Gastroesophageal sphincter (tissue), 4 donors: ENCODE measurements at regions not wholly inside any gene's neighbourhood (a gene's known extent, or its start where the extent isn't known, plus 50 kb on each side); places are given as distances from the start of the nearest gene placed in this dataset.

ENCODE experiments used
- ATAC-seq: fragments of 150-250 bp; one replicate; pipeline ENCODE4 v1.9.1; 2016; ENCODE audit warnings: mild to moderate bottlenecking, moderate library complexity
- H3K27ac ChIP-seq, 4 donors: fragments of 200-600 bp; sonication (generic) in 3 of 4; 1 replicate in 3 of 4; 2 replicates in 1 of 4; pipeline ENCODE4 v1.5.1; 2016 to 2019
- H3K27me3 ChIP-seq: fragments of 200-600 bp; sonication (generic); one replicate; pipeline ENCODE4 v1.5.1; 2019
- H3K36me3 ChIP-seq, 2 donors: fragments of 200-600 bp; sonication (generic); one replicate each; pipeline ENCODE4 v1.5.1; 2019; ENCODE audit warnings: control low read depth in 1 of 2
- H3K4me1 ChIP-seq, 3 donors: fragments of 200-600 bp; sonication (generic); 1 replicate in 2 of 3; 2 replicates in 1 of 3; pipeline ENCODE4 v1.5.1; 2016 to 2019; ENCODE audit warnings: control low read depth in 2 of 3
- H3K4me3 ChIP-seq, 2 donors: fragments of 200-600 bp; sonication (generic); one replicate each; pipeline ENCODE4 v1.5.1; 2019; ENCODE audit warnings: mild to moderate bottlenecking in 1 of 2, moderate library complexity in 1 of 2
- H3K9me3 ChIP-seq, 3 donors: fragments of 200-600 bp; sonication (generic); one replicate each; pipeline ENCODE4 v1.5.1; 2017 to 2019; ENCODE audit warnings: control low read depth in 2 of 3
- CTCF ChIP-seq, 4 experiments: fragments of 200-600 bp in 2 of 4; fragments of 450-650 bp in 2 of 4; sonication (generic) in 1 of 4; IDR thresholded peaks; one replicate each; pipeline ENCODE4 v1.5.1; 2017 to 2019; ENCODE audit warnings: antibody characterized with exemption in 4 of 4, mild to moderate bottlenecking in 2 of 4, moderate library complexity in 2 of 4
- EP300 ChIP-seq: sonication (generic); formaldehyde crosslinking; IDR thresholded peaks from one replicate; pipeline ENCODE4 v1.6.1; 2017; ENCODE audit warnings: antibody characterized with exemption, mild to moderate bottlenecking
- POLR2A ChIP-seq, 2 donors: fragments of 450-650 bp; IDR thresholded peaks; one replicate each; pipeline ENCODE4 v1.6.1; 2017; ENCODE audit warnings: antibody characterized with exemption in 2 of 2, mild to moderate bottlenecking in 2 of 2, moderate library complexity in 1 of 2
- POLR2AphosphoS5 ChIP-seq: sonication (generic); formaldehyde crosslinking; IDR thresholded peaks from one replicate; pipeline ENCODE4 v1.6.1; 2017; ENCODE audit warnings: antibody characterized with exemption
- WGBS, 2 donors: methylation state at CpG; one replicate each; pipeline ENCODE4 v1.1.5; 2018; ENCODE audit warnings: low coverage in 1 of 2; 5-methylcytosine and 5-hydroxymethylcytosine counted together
- small RNA-seq, 4 donors: library from RNA; depleted of rRNA; stranded (forward); fragments of <200 nt; gene quantifications; one replicate each; pipeline ENCODE3, GENCODE V24; 2016

DNA sequence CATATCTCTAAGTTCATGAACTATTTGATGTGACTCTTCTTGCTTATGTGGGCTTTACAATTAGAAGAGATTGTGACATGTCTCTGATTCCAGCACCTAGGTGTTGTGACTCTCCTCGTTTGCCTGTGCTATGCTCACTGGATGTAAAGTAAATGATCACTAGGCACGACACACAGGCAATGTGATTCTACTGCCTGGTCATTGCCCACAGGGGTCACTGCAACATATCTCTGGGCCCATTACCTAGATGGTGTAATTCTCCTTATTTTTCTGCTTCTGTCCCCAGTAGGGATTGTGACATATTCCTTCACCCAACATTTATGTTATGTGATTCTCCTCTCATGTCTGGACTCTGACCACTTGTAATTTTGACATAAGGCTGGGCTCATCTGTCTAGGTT, 65.8 kb upstream of the ZNF91 start:
- TF ChIP-seq POLR2A (IDR thresholded peaks at IDR 0.05): no peak
- TF ChIP-seq CTCF (IDR thresholded peaks at IDR 0.05): no peak
- TF ChIP-seq EP300: no peak
- no peak for TF ChIP-seq POLR2AphosphoS5
- no peak for ATAC-seq
- no peaks in the 10 kb centered on the region for H3K4me1 ChIP-seq
- no peaks in the 10 kb centered on the region for H3K27me3 ChIP-seq
- H3K9me3 ChIP-seq: peaks cover 0 to 14% (median 0%) of the 10 kb centered on the region in 3 donors
- 63 to 65% methylated on average over 2 of the region's 2 CpGs for WGBS, 2 donors
- no peaks in the 10 kb centered on the region for H3K36me3 ChIP-seq
- no peak overlapping the region for H3K4me3 ChIP-seq
- H3K27ac ChIP-seq: no peak overlapping the region

DNA sequence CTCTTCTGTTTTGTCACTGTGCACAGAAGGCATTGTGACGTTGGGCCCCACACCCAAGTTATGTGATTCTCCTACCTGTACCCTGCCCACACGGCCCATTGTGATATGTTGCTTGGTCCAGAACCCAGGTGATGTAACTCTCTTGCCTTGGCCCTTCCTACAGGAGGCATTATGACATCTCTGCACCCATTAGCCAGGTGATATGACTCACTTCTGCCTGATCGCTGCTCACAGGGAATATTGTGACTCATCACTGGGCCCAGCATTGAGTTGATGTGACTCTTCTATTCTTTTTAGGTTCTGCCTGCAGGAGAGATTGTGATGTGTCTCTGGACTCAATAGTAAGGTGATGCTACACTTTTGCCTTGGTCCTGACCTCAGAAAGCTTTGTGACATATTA, 65.4 kb upstream of the ZNF91 start:
- WGBS, 2 donors: 40 to 73% methylated on average over 1 to 3 of the region's 3 CpGs
- Histone ChIP-seq H3K27me3 (no peaks in the 10 kb centered on the region), H3K27ac (no peak overlapping the region), H3K4me1 (no peaks in the 10 kb centered on the region), H3K36me3 (no peaks in the 10 kb centered on the region), H3K4me3 (no peak overlapping the region), H3K9me3 (peaks cover 0 to 14% (median 0%) of the 10 kb centered on the region in 3 donors)
- ATAC-seq: no peak
- TF ChIP-seq EP300 (no peak), CTCF (IDR thresholded peaks at IDR 0.05) (no peak), POLR2AphosphoS5 (no peak), POLR2A (IDR thresholded peaks at IDR 0.05) (no peak)

Small RNA genes in the stretch of these regions (small RNA-seq; reads per million reads assigned to genes)
- 0 reads per million in 4 donors for gene RPS27P29
